ENCODE measurements at regions not wholly inside any gene's neighbourhood (a gene's known extent, or its start where the extent isn't known, plus 50 kb on each side); places are given as distances from the start of the nearest gene placed in this dataset.

GRCh38 chr18:40313030-40313642, 1641.9 kb upstream of the PIK3C3 start (continued):
- TF ChIP-seq, protein P1, sequence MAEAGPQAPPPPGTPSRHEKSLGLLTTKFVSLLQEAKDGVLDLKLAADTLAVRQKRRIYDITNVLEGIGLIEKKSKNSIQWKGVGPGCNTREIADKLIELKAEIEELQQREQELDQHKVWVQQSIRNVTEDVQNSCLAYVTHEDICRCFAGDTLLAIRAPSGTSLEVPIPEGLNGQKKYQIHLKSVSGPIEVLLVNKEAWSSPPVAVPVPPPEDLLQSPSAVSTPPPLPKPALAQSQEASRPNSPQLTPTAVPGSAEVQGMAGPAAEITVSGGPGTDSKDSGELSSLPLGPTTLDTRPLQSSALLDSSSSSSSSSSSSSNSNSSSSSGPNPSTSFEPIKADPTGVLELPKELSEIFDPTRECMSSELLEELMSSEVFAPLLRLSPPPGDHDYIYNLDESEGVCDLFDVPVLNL (IDR thresholded peaks at IDR 0.05; ENCODE audit: low read depth, low read length), result no peak
- TF ChIP-seq SMAD5 (IDR thresholded peaks at IDR 0.05; ENCODE audit: low read depth) (no peak), SPI1 (IDR thresholded peaks at IDR 0.05; ENCODE audit: borderline replicate concordance, insufficient read depth, low read depth, low read length) (no peak), BACH1 (IDR thresholded peaks at IDR 0.05; ENCODE audit: borderline replicate concordance) (no peak), ZBED1 (IDR thresholded peaks at IDR 0.05; ENCODE audit: borderline replicate concordance) (no peak)

DNA sequence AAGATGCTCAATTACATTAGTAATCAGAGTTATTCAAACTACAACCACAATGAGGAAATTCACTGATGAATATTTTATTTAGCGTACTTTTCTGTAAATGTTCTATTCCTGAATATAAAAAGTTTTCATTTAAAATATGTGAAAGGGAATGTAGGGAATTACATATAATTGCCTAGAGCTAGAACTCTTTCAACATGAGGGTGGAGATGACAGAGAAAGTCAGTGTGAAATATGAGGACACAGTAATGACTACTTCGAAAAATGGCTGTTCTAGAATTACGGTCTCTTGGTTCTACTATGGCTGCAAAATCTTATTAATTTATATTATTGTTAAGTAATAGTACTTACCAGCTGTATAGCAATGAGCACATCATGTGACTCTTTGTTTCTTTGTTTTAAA, 1647.4 kb upstream of the PIK3C3 start:
- ChIA-PET SMC1A (ENCODE audit: uncharacterized antibody, unreplicated experiment) (no interaction called here), CTCF (no interaction called here), POLR2A (no interaction called here), RAD21 (ENCODE audit: unreplicated experiment) (no interaction called here)
- DNase-seq (ENCODE audit: low read depth, low spot score) (no peak), FAIRE-seq (no peak), ATAC-seq (no peak)
- Histone ChIP-seq H3K4me3 (no peak overlapping the region), H3K36me3 (ENCODE audit: control insufficient read depth in 2 of 2, insufficient read depth in 2 of 2, low read length in 1 of 2) (no peaks in the 10 kb centered on the region), H3K9ac (ENCODE audit: control insufficient read depth, insufficient read depth, low read length) (no peak overlapping the region), H3K9me3 (replicated peaks; ENCODE audit: control insufficient read depth, insufficient read depth, low read length) (no peaks in the 10 kb centered on the region), H3K4me2 (ENCODE audit: control insufficient read depth, insufficient read depth) (no peak overlapping the region), H3K27me3 (replicated peaks in 1 of 2; ENCODE audit: control insufficient read depth in 2 of 2, insufficient read depth in 2 of 2, low read length in 1 of 2) (no peaks in the 10 kb centered on the region), H2AFZ (ENCODE audit: control insufficient read depth, low read depth, low read length) (no peak overlapping the region), H3K27ac (ENCODE audit: control insufficient read depth, insufficient read depth) (no peak overlapping the region), H3K79me2 (ENCODE audit: control insufficient read depth, insufficient read depth, low read length) (no peaks in the 10 kb centered on the region), H4K20me1 (ENCODE audit: control insufficient read depth, insufficient read depth) (no peaks in the 10 kb centered on the region), H3K4me1 (ENCODE audit: control insufficient read depth, insufficient read depth, low read length) (no peaks in the 10 kb centered on the region)
- intact Hi-C loops (cut with micrococcal nuclease; ENCODE audit: unreplicated experiment) (no loop called here), in situ Hi-C loops (cut with MboI) (no loop called here)
- TF ChIP-seq USF2 (IDR thresholded peaks at IDR 0.05; ENCODE audit: borderline replicate concordance, low read depth, low read length), result no peak
- TF ChIP-seq, protein P2, sequence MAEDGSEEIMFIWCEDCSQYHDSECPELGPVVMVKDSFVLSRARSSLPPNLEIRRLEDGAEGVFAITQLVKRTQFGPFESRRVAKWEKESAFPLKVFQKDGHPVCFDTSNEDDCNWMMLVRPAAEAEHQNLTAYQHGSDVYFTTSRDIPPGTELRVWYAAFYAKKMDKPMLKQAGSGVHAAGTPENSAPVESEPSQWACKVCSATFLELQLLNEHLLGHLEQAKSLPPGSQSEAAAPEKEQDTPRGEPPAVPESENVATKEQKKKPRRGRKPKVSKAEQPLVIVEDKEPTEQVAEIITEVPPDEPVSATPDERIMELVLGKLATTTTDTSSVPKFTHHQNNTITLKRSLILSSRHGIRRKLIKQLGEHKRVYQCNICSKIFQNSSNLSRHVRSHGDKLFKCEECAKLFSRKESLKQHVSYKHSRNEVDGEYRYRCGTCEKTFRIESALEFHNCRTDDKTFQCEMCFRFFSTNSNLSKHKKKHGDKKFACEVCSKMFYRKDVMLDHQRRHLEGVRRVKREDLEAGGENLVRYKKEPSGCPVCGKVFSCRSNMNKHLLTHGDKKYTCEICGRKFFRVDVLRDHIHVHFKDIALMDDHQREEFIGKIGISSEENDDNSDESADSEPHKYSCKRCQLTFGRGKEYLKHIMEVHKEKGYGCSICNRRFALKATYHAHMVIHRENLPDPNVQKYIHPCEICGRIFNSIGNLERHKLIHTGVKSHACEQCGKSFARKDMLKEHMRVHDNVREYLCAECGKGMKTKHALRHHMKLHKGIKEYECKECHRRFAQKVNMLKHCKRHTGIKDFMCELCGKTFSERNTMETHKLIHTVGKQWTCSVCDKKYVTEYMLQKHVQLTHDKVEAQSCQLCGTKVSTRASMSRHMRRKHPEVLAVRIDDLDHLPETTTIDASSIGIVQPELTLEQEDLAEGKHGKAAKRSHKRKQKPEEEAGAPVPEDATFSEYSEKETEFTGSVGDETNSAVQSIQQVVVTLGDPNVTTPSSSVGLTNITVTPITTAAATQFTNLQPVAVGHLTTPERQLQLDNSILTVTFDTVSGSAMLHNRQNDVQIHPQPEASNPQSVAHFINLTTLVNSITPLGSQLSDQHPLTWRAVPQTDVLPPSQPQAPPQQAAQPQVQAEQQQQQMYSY (CRISPR knock-in tag; IDR thresholded peaks at IDR 0.05), result no peak
- TF ChIP-seq SMAD5 (IDR thresholded peaks at IDR 0.05; ENCODE audit: low read depth), result no peak
- no peak for TF ChIP-seq SUPT20H (IDR thresholded peaks at IDR 0.05; ENCODE audit: borderline replicate concordance, control insufficient read depth, low read depth, low read length)
- TF ChIP-seq CHD4 (IDR thresholded peaks at IDR 0.05), result no peak
- TF ChIP-seq BHLHE40 (IDR thresholded peaks at IDR 0.05; ENCODE audit: borderline replicate concordance in 1 of 2, low read depth in 2 of 2, low read length in 1 of 2), result no peak
- no peak for TF ChIP-seq EP300 (IDR thresholded peaks at IDR 0.05; ENCODE audit: borderline replicate concordance in 1 of 2, control insufficient read depth in 1 of 2, low read depth in 2 of 2, low read length in 2 of 2)
- TF ChIP-seq PAX5 (IDR thresholded peaks at IDR 0.05; ENCODE audit: borderline replicate concordance, low read depth, low read length), result no peak
- TF ChIP-seq ETV6 (conservative IDR thresholded peaks at IDR 0.05 in 1 of 2, IDR thresholded peaks at IDR 0.05 in 1 of 2; ENCODE audit: borderline replicate concordance in 1 of 2, low read depth in 1 of 2), result no peak
- TF ChIP-seq IKZF2 (IDR thresholded peaks at IDR 0.05), result no peak
- TF ChIP-seq NFXL1 (IDR thresholded peaks at IDR 0.05; ENCODE audit: borderline replicate concordance), result no peak
- no peak for TF ChIP-seq KLF5 (IDR thresholded peaks at IDR 0.05; ENCODE audit: partially characterized antibody)
- TF ChIP-seq RAD21 (IDR thresholded peaks at IDR 0.05; ENCODE audit: insufficient read depth, low read depth, low read length), result no peak
- 53% methylated on average over 3 of the region's 3 CpGs for WGBS (ENCODE audit: insufficient coverage, insufficient replicate concordance, low lambda C conversion rate, missing lambda C conversion rate)
- no TSS peak for BruUV-seq (replicated peaks)

Measured in GM12878 (cell line).